ENCODE measurements at regions not wholly inside any gene's neighbourhood (a gene's known extent, or its start where the extent isn't known, plus 50 kb on each side); places are given as distances from the start of the nearest gene placed in this dataset.

GRCh38 chr12:97936165-97936564 lies 473.6 kb downstream of the RMST start:
- DNase-seq (ENCODE audit: low spot score), result no peak

GRCh38 chr12:97938031-97938430 lies 475.4 kb downstream of the RMST start:
- no peak for DNase-seq (ENCODE audit: low spot score)

GRCh38 chr12:97939156-97939555 lies 476.6 kb downstream of the RMST start:
- DNase-seq (ENCODE audit: low spot score), result no peak

- DNase-seq (ENCODE audit: low spot score), result no peak
Measured at GRCh38 chr12:97940105-97940504, 477.5 kb downstream of the RMST start.

- no peak for DNase-seq (ENCODE audit: low spot score)
Measured at GRCh38 chr12:97940629-97941028, 478.0 kb downstream of the RMST start.

- DNase-seq (ENCODE audit: low spot score), result no peak
Measured at GRCh38 chr12:97941686-97942354, 479.2 kb downstream of the RMST start.

GRCh38 chr12:97943359-97943758 lies 480.8 kb downstream of the RMST start:
- no peak for DNase-seq (ENCODE audit: low spot score)

- DNase-seq (ENCODE audit: low spot score), result no peak
Measured at GRCh38 chr12:97944576-97944975, 482.0 kb downstream of the RMST start.

- DNase-seq (ENCODE audit: low spot score), result no peak
Measured at GRCh38 chr12:97946701-97947100, 484.1 kb downstream of the RMST start.

- DNase-seq (ENCODE audit: low spot score), result no peak
Measured at GRCh38 chr12:97948591-97948990, 486.0 kb downstream of the RMST start.

- no peak for DNase-seq (ENCODE audit: low spot score)
Measured at GRCh38 chr12:97951239-97951638, 488.6 kb downstream of the RMST start.

GRCh38 chr12:97951717-97952116 lies 489.1 kb downstream of the RMST start:
- DNase-seq (ENCODE audit: low spot score), result no peak

GRCh38 chr12:97957109-97957508 lies 494.5 kb downstream of the RMST start:
- DNase-seq (ENCODE audit: low spot score), result no peak

- DNase-seq (ENCODE audit: low spot score), result no peak
Measured at GRCh38 chr12:97960225-97960624, 497.6 kb downstream of the RMST start.

- peak; percentile 44 for DNase-seq (ENCODE audit: low spot score)
Measured at GRCh38 chr12:97960741-97961608, 498.4 kb downstream of the RMST start.

- DNase-seq (ENCODE audit: low spot score), result no peak
Measured at GRCh38 chr12:97967831-97968230, 505.2 kb downstream of the RMST start.

GRCh38 chr12:97968641-97969197 lies 506.1 kb downstream of the RMST start:
- no peak for DNase-seq (ENCODE audit: low spot score)

GRCh38 chr12:97977870-97978405 lies 515.3 kb downstream of the RMST start:
- DNase-seq (ENCODE audit: low spot score), result no peak

- no peak for DNase-seq (ENCODE audit: low spot score)
Measured at GRCh38 chr12:97982684-97983083, 520.1 kb downstream of the RMST start.

- no peak for DNase-seq (ENCODE audit: low spot score)
Measured at GRCh38 chr12:97983796-97984195, 521.2 kb downstream of the RMST start.

- DNase-seq (ENCODE audit: low spot score), result peak; percentile 76
Measured at GRCh38 chr12:97984436-97984835, 521.8 kb downstream of the RMST start.

- no peak for DNase-seq (ENCODE audit: low spot score)
Measured at GRCh38 chr12:97984974-97985580, 522.5 kb downstream of the RMST start.

Data from kidney capillary endothelial cell (primary cell).